ENCODE measurements at regions not wholly inside any gene's neighbourhood (a gene's known extent, or its start where the extent isn't known, plus 50 kb on each side); places are given as distances from the start of the nearest gene placed in this dataset.

DNA sequence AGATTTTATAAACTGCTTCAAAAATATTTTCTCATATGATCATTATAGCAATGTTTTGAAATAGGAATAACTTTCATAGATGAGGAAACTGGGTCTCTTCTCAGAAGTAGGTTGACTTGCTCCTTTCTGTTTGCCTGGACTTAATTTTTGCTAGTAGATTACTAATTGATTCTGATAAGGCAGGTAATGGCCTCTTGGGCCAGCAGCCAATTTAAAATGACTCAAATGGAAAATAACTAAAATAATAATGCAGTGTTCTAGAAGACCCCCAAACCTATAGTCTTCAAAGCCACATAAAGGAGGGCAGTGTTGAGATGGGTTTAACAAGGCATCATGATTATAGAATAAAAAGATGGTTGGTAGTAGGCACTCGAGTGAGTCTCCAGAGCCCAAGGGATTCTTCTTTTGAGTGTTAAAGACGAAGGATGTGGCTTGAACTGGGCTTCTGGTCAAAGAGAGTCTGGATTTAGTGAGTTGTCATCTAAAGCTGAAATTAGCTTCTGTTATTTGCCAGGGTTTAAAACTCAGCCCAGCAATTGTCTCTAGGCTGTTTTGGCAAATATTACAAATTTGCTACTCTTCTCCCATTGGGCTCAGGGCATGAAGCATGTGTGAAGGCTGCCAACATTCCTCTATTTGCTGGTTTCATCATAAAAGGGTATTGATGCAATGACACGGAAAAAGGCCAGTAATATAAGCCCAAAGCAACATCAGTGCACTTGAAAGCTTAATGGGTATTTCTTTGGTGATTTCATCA lies 297.1 kb upstream of the MEIS2 start:
- H4K5ac ChIP-seq (ENCODE audit: insufficient read length, low read depth, low read length) = no peak overlapping the region
- no peak for DNase-seq
- H3K4me2 ChIP-seq (ENCODE audit: insufficient read depth, insufficient read length, low read length) = no peak overlapping the region
- no peaks in the 10 kb centered on the region for H4K20me1 ChIP-seq (ENCODE audit: control insufficient read depth, insufficient read depth, insufficient read length)
- no peaks in the 10 kb centered on the region; the same call in 1 of the 2 replicates for H3K27me3 Mint-ChIP-seq (ENCODE audit: low read depth)
- H3K27ac Mint-ChIP-seq = no peak overlapping the region
- no peak overlapping the region for H3K9ac ChIP-seq (ENCODE audit: extremely low read depth, insufficient read length, low read length)
- no peaks in the 10 kb centered on the region for H3K23me2 ChIP-seq (ENCODE audit: insufficient read length, low read depth, low read length, poor library complexity, severe bottlenecking)
- no peaks in the 10 kb centered on the region; the same call in 1 of the 2 replicates for H3K4me1 ChIP-seq (ENCODE audit: insufficient read depth, low read length)
- peaks cover 10 to 14% of the 10 kb centered on the region in 2 experiments for H3K4me1 Mint-ChIP-seq
- H3K36me3 Mint-ChIP-seq (ENCODE audit: insufficient read depth in 1 of 3, low read depth in 3 of 3) = no peaks in the 10 kb centered on the region
- H3K79me2 ChIP-seq (ENCODE audit: insufficient read depth, low read length) = no peaks in the 10 kb centered on the region
- no peak overlapping the region for H3K4me3 Mint-ChIP-seq
- WGBS (ENCODE audit: extremely low coverage, insufficient read length, low lambda C conversion rate) = no CpG with 5 or more reads among the region's 3 CpGs
- H3K4ac ChIP-seq (ENCODE audit: low read depth, low read length) = no peak overlapping the region
- no peak overlapping the region for H4K8ac ChIP-seq (replicated peaks; ENCODE audit: insufficient read length, low read depth, low read length)
- H3K27me3 ChIP-seq (ENCODE audit: insufficient read depth, low read length) = no peaks in the 10 kb centered on the region
- no peaks in the 10 kb centered on the region for H3K9me3 ChIP-seq (ENCODE audit: control insufficient read depth, low read depth, low read length)
- H3T11ph ChIP-seq (ENCODE audit: low read length) = no peak overlapping the region
- no peak overlapping the region for H3K18ac ChIP-seq (ENCODE audit: insufficient read length, low read depth, low read length)
- no peak overlapping the region for H2BK120ac ChIP-seq (ENCODE audit: low read depth, low read length, poor library complexity, severe bottlenecking)
- H3K9me3 Mint-ChIP-seq = 0 out of 5 replicates have a peak, but pooled peaks cover 0 to 2% of the 10 kb centered on the region in 2 experiments
- H4K91ac ChIP-seq (ENCODE audit: insufficient read length, low read depth, low read length) = no peak overlapping the region
- H3K56ac ChIP-seq (ENCODE audit: insufficient read length, low read depth, low read length) = no peak overlapping the region
- H2BK20ac ChIP-seq (ENCODE audit: low read depth, low read length, poor library complexity, severe bottlenecking) = no peak overlapping the region
- H2BK15ac ChIP-seq (ENCODE audit: low read depth, low read length) = no peak overlapping the region
- H2AK5ac ChIP-seq (ENCODE audit: insufficient read length, low read length) = no peak overlapping the region
- no peak overlapping the region for H2BK12ac ChIP-seq (ENCODE audit: insufficient read length, low read depth, low read length)
- TF ChIP-seq, protein P1, sequence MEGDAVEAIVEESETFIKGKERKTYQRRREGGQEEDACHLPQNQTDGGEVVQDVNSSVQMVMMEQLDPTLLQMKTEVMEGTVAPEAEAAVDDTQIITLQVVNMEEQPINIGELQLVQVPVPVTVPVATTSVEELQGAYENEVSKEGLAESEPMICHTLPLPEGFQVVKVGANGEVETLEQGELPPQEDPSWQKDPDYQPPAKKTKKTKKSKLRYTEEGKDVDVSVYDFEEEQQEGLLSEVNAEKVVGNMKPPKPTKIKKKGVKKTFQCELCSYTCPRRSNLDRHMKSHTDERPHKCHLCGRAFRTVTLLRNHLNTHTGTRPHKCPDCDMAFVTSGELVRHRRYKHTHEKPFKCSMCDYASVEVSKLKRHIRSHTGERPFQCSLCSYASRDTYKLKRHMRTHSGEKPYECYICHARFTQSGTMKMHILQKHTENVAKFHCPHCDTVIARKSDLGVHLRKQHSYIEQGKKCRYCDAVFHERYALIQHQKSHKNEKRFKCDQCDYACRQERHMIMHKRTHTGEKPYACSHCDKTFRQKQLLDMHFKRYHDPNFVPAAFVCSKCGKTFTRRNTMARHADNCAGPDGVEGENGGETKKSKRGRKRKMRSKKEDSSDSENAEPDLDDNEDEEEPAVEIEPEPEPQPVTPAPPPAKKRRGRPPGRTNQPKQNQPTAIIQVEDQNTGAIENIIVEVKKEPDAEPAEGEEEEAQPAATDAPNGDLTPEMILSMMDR (conservative IDR thresholded peaks at IDR 0.05) = no peak
- H3K79me1 ChIP-seq (ENCODE audit: insufficient read depth, low read depth, low read length, poor library complexity, severe bottlenecking) = no peaks in the 10 kb centered on the region
- no peak overlapping the region for H3K27ac ChIP-seq (ENCODE audit: insufficient read length, low read depth, low read length)
- no peak overlapping the region for H2BK5ac ChIP-seq (ENCODE audit: insufficient read length, low read length)
- no peak overlapping the region for H3K23ac ChIP-seq (ENCODE audit: insufficient read length, low read depth, low read length)
- no peak overlapping the region for H3K14ac ChIP-seq (ENCODE audit: insufficient read depth, low read length)
- H2AFZ ChIP-seq (ENCODE audit: low read length) = no peak overlapping the region
